NOMO-1 treated with DMSO at 0.1 percent for 48 hours (cell line): ENCODE measurements at regions not wholly inside any gene's neighbourhood (a gene's known extent, or its start where the extent isn't known, plus 50 kb on each side); places are given as distances from the start of the nearest gene placed in this dataset.
A peak's percentile ranks its signal among the peaks of the same experiment; 100 is the strongest.

Experiments used
- DNase-seq: peaks from one replicate; lab custom pipeline; 2025; ENCODE audit not compliant: unreplicated experiment; lab: John Stamatoyannopoulos, UW

GRCh38 chr2:187924293-187924692 lies 367.4 kb upstream of the GULP1 start:
- no peak for DNase-seq

GRCh38 chr2:187934236-187934635 lies 357.4 kb upstream of the GULP1 start:
- no peak for DNase-seq

- DNase-seq = no peak
Observed at GRCh38 chr2:187934692-187935091, 357.0 kb upstream of the GULP1 start.

DNA sequence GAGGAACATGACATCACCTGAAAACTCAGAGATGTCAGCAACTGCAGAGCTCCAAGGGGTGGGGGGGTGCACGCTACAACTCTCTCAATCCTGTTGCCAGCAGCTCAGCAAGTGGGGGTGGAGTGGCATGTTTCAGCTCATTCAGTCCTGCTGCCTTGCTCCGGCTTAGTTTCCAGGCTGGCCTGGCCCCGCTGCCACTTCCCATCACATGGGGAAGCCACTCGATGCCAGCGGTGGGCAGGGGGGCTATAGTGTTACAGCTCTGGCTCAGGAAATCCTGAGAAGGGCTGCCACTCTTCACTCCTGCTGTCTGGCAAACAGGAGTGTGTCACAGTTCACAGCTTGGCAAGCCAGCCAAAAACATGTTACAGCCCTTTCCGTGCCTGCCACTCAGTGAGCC lies 356.5 kb upstream of the GULP1 start:
- DNase-seq = no peak

DNA sequence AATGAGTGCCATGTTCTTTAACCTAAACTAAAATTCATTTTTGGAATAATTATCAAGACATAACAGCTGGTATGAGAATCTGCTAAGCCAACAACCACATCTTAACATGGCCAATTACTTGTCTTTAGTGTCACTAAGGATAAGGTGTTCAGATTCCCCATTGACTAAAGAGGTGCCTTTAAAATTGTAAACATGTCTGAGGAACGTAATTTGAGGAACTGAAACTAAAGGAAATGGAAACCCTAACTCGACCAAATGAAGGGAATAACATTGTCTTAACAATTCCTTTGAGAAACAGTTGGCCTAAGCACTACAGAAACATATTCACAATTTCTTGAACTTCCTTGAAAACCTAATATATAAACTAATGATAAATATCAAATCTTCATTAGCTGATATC lies 355.4 kb upstream of the GULP1 start:
- DNase-seq = peak; percentile 26

- DNase-seq = no peak
Observed at GRCh38 chr2:187939180-187939579, 352.5 kb upstream of the GULP1 start.

DNA sequence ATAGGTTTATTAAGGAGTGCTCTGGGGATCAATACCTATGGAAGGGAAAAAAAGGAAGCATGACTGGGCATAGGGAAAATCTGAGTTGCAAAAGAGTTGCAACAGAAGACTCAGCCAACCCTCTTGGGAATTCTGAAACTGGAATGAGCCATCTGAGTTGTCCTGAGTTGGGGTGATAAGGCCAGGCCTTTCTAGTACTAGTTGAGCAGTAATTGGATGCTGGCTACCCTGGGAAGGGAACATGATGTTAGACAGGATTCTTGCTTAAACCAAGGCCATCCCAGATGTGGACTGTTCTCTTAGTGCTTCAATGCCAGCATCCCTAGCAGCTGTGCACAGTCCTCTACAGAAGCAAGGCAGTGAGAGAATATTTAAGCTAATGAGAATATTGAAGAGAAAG lies 348.8 kb upstream of the GULP1 start:
- DNase-seq = no peak

DNA sequence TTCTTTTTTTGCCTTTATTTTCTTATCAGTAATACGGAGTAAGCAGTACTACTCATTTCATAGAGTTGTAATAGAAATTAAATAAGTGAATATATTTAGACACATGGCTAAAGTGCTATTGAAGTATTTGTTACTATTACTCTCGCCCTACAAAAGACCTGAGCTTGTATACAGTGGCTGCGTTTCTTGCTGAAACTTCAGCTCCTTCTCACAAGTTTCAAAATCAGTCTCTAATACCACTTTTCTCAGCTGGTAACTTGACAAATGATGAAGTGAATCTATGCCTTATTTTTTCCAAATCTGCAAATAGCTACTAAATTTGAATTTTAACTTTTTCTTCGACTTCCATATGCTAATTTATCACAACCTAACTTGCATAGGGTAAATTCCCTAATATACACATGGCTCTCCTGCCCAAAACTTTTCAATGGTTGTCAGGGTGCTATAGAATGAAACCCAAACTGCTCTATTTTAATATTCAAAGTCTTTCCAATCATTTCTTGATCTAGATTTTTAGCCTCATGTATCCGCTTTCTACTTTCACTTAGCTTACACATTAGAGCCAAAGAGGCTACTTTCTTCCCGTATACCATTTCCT lies 347.8 kb upstream of the GULP1 start:
- no peak for DNase-seq

- no peak for DNase-seq
Observed at GRCh38 chr2:187949859-187950258, 341.8 kb upstream of the GULP1 start.

DNA sequence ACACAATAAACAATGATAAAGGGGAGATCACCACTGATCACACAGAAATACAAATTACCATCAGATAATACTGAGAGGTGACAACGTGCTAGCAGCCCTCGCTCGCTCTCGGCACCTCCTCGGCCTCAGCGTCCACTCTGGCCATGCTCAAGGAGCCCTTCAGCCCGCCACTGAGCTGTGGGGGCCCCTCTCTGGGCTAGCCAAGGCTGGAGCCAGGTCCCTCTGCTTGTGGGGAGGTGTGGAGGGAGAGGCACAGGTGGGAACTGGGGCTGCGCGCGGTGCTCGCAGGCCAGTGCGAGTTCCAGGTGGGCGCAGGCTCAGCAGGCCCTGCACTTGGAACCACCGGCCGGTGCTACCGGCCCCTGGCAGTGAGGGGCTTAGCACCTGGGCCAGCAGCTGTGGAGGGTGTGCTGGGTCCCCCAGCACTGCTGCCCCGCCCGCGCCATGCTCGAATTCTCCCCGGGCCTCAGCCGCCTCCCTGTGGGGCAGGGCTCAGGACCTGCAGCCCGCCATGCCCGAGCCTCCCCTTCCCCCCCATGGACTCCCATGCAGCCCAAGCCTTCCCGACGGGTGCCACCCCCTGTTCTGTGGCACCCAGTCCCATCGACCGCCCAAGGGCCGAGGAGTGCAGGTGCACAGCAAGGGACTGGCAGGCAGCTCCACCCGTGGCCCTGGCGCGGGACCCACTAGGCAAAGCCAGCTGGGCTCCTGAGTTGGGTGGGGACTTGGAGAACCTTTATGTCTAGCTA lies 340.0 kb upstream of the GULP1 start:
- DNase-seq = no peak

- no peak for DNase-seq
Observed at GRCh38 chr2:187956906-187957534, 334.7 kb upstream of the GULP1 start.

DNA sequence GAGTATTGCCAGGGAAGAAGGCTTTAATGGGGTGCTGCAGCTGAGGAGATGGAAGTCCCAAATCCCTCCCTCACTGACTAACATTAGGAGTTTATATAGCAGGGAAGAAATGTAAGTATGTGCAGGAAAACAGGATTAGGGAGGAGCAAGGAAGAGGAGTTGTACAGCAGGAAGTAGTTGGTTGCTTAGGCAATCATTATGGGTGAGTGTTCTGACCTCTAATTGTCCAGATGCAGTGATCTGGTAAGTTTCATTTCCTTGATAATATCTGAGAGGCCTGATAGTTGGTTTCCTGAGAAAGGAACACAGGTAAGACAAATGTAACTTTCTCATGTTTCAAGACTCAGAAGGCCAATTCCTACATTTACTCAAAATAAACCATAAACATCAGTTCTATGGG lies 331.9 kb upstream of the GULP1 start:
- DNase-seq = peak; percentile 70

DNA sequence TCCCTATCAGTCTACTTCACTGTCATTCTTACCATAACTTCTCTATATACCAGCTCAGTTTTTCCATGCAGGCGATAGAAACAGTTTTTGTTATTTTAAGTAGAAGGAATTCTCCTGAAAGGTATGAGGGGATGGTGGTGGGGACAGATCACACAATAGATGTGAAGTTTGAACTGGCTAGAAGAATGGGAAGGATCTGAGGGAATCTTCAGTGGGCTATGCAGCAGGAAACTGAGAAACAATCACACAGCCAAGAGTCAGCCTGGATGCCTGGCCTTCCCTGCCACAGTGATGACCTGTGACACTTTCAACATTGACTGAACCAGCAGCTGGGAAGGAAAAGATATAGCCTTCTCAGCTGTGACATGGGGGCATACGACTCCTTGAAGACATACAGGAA lies 329.1 kb upstream of the GULP1 start:
- DNase-seq = no peak

GRCh38 chr2:187964746-187965145 lies 326.9 kb upstream of the GULP1 start:
- no peak for DNase-seq

DNA sequence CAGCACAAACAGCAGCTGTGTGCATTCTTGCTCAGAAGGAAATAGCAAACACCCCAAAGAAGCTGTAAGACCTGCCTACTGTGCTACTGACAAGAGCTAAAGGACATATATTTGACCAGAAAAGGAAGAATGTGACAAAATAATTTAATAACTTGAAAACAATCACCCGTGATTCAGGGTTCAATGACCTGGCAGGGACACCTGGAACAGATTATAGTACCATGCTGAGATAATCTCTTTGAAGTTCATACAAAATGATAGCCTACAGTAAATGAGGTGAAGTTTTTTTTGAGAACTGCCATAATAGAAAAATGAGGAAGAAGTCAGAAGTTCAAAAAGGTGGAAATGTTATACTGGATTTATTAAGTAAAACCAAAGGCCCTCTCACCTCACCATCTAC lies 324.8 kb upstream of the GULP1 start:
- no peak for DNase-seq

DNA sequence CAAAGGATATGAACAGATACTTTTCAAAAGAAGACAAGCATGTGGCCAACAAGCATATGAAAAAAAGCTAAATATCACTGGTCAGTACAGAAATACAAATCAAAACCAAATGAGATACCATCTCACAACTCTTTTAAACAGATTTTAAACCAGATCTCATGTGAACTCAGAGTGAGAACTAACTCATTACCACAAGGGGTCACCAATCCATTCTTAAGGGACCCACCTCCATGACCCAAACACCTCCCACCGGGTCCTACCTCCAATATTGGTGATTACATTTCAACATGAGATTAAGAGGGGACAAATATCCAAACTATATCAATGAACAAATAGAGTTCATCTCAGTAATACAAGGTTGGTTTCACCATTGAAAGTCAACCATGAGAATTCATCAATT lies 319.8 kb upstream of the GULP1 start:
- DNase-seq = no peak

DNA sequence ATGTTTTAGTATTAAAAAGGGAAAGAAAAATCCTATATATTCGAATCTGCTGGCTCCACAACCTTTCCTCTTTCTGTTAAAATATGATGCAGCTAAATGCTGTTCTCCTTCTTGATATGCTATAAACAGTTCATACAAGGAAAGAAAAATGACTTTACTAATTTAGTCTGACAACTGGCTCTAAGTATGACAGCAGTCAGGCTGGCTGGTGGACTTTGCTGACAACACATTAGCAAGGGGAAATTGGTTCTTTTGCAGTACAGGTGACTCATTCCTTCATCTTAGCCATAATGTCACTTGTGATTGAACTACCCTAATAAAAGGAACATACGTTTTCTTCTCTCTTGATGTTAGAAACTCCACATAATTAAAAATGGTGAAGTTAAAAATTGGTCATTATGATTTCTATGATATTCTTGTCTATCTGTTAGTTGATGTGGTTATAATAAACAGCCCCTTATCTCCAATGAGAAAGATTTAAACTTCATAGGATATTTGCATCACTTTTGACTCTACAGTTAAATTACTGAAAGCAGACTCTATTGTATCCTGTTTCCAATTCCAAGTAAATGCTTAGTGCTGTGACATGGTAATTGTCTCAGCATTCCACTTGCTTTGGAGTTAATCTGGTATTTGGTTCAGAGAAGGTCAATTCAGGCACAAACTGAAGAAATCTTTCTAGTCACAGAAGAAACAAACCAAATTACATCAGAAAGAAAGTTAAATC lies 315.3 kb upstream of the GULP1 start:
- DNase-seq = peak; percentile 33

- DNase-seq = no peak
Observed at GRCh38 chr2:187976986-187977333, 314.7 kb upstream of the GULP1 start.

DNA sequence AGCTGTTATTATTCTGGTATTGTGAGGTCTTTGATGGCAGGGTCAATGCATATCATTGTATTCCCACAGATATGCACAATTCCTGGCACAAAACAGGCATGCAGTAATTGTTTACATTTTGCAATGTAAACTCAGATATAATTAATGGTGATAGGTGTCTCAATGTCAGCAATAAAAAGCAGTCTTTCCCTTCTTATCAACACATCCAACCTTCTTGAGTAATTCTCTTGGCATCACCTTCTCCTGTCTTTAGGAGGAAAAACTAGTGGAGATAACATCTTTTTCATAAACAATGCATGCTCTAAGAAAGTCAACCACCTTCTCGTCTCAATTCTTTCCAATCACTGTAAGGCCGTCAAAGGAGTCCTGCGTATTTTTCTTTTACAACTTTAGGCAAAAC lies 313.3 kb upstream of the GULP1 start:
- DNase-seq = no peak

DNA sequence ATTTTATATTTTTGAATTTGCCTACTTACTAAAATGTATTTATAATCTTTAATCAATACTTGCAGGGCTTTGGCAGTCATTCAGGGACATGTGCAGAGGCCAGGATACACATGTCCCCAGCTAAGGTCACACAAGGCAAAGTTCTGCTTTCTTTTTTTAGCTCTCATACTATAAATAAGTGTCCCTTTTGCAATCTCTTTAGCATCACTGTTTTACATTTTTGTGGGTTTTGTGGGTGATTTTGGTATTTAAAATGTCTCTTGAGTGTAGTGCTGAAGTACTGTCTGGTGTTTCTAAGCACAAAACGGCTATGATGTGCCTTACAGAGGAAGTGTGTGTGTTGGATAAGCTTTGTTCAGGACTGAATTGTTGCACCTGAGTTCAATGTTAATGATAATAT lies 309.0 kb upstream of the GULP1 start:
- peak; percentile 94 for DNase-seq

DNA sequence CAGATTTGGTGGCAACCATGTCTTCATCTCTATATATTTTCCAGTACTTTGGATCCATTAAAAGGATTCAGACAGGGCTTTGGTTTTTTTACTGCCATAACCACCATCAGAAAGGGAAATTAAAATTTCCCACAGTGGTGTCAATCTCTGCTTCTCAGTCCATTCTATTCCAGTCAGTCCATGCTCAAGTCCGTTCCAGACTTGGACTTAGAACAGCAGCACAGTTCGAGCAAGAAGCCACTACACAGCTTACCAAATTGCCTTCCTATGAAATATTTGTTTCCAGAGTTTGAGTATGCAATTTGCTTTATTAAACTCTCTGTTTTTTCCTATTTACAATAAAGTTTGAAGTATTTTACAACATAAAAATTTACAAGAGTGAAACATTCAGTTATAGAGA lies 306.5 kb upstream of the GULP1 start:
- no peak for DNase-seq

DNA sequence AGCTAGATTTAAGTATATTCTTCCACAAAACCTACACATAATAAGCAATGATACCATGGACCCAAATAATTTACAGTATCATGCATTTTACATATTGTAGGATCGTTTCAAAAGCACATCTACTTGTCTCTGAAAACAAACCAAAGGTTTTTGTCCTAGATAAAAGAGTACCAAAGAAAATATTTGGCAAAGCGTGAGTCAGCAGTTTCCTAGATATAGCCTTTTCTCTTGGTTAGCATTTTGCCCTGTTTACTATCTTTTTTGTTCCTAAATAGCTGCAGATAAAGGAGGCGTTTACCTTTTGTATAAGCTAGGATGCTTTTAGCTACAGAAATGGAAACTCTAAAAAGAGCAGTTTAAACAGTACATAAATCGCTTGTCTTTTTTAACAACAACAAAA lies 305.8 kb upstream of the GULP1 start:
- DNase-seq = no peak
